ENCODE measurements at regions not wholly inside any gene's neighbourhood (a gene's known extent, or its start where the extent isn't known, plus 50 kb on each side); places are given as distances from the start of the nearest gene placed in this dataset.

DNA sequence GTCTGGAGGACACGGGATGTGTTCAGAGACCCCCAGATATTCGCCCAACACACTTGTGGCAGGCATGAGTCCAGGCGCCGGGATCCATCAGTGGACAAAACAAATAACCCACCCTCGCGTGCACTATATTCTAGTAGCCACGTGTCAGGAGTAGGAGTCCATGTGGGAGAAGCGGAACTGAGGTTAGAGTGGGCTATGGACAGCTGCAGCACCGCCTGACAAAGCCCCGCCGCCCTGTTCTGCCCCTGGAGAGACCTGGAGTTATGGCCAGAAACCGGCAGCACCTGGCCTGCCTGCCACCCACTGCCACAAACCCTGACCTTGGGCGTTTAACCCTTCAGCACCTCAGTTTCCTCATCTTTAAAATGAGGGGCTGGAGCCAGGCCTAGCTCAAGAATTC lies 181.0 kb upstream of the RNF32 start:
- TF ChIP-seq, protein P1, sequence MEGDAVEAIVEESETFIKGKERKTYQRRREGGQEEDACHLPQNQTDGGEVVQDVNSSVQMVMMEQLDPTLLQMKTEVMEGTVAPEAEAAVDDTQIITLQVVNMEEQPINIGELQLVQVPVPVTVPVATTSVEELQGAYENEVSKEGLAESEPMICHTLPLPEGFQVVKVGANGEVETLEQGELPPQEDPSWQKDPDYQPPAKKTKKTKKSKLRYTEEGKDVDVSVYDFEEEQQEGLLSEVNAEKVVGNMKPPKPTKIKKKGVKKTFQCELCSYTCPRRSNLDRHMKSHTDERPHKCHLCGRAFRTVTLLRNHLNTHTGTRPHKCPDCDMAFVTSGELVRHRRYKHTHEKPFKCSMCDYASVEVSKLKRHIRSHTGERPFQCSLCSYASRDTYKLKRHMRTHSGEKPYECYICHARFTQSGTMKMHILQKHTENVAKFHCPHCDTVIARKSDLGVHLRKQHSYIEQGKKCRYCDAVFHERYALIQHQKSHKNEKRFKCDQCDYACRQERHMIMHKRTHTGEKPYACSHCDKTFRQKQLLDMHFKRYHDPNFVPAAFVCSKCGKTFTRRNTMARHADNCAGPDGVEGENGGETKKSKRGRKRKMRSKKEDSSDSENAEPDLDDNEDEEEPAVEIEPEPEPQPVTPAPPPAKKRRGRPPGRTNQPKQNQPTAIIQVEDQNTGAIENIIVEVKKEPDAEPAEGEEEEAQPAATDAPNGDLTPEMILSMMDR (IDR thresholded peaks at IDR 0.05; ENCODE audit: insufficient read depth, low read length), result no peak
- TF ChIP-seq POLR2AphosphoS5 (IDR thresholded peaks at IDR 0.05; ENCODE audit: low read depth), result no peak
- no peak for TF ChIP-seq GABPA (IDR thresholded peaks at IDR 0.05; ENCODE audit: low read depth)
- TF ChIP-seq, protein P2, sequence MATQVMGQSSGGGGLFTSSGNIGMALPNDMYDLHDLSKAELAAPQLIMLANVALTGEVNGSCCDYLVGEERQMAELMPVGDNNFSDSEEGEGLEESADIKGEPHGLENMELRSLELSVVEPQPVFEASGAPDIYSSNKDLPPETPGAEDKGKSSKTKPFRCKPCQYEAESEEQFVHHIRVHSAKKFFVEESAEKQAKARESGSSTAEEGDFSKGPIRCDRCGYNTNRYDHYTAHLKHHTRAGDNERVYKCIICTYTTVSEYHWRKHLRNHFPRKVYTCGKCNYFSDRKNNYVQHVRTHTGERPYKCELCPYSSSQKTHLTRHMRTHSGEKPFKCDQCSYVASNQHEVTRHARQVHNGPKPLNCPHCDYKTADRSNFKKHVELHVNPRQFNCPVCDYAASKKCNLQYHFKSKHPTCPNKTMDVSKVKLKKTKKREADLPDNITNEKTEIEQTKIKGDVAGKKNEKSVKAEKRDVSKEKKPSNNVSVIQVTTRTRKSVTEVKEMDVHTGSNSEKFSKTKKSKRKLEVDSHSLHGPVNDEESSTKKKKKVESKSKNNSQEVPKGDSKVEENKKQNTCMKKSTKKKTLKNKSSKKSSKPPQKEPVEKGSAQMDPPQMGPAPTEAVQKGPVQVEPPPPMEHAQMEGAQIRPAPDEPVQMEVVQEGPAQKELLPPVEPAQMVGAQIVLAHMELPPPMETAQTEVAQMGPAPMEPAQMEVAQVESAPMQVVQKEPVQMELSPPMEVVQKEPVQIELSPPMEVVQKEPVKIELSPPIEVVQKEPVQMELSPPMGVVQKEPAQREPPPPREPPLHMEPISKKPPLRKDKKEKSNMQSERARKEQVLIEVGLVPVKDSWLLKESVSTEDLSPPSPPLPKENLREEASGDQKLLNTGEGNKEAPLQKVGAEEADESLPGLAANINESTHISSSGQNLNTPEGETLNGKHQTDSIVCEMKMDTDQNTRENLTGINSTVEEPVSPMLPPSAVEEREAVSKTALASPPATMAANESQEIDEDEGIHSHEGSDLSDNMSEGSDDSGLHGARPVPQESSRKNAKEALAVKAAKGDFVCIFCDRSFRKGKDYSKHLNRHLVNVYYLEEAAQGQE (IDR thresholded peaks at IDR 0.05; ENCODE audit: insufficient replicate concordance, low read depth), result no peak
- no peak for TF ChIP-seq SPI1 (IDR thresholded peaks at IDR 0.05; ENCODE audit: borderline replicate concordance, low read depth)
